ENCODE measurements at regions not wholly inside any gene's neighbourhood (a gene's known extent, or its start where the extent isn't known, plus 50 kb on each side); places are given as distances from the start of the nearest gene placed in this dataset.

GRCh38 chr1:209480345-209480744, 103.2 kb upstream of the CAMK1G start:
- Histone ChIP-seq H3K4me2 (ENCODE audit: low read depth, low read length) (no peak overlapping the region), H2AFZ (ENCODE audit: low read length) (no peak overlapping the region), H3K9ac (ENCODE audit: low read length) (no peak overlapping the region), H3K4me3 (ENCODE audit: low read length) (no peak overlapping the region), H3K79me2 (ENCODE audit: low read length) (no peaks in the 10 kb centered on the region), H4K20me1 (ENCODE audit: insufficient read depth, low read length) (no peaks in the 10 kb centered on the region), H3K9me2 (replicated peaks; ENCODE audit: insufficient read depth, low read length) (no peaks in the 10 kb centered on the region), H3K9me3 (replicated peaks; ENCODE audit: insufficient read depth, low read length) (no peaks in the 10 kb centered on the region), H3K27me3 (replicated peaks; ENCODE audit: insufficient read depth, low read length) (no peaks in the 10 kb centered on the region), H3K36me3 (replicated peaks; ENCODE audit: insufficient read depth, low read length) (no peaks in the 10 kb centered on the region), H3K27ac (ENCODE audit: low read length) (no peak overlapping the region), H3F3A (ENCODE audit: insufficient read depth, low read length) (no peaks in the 10 kb centered on the region), H3K4me1 (ENCODE audit: low read length) (no peaks in the 10 kb centered on the region)
- TF ChIP-seq EZH2phosphoT487 (IDR thresholded peaks at IDR 0.05; ENCODE audit: low read length) (no peak), EZH2 (optimal IDR thresholded peaks at IDR 0.05; ENCODE audit: low read depth, low read length) (no peak), CTCF (IDR thresholded peaks at IDR 0.05; ENCODE audit: low read length) (no peak)
- DNase-seq, result no peak

DNA sequence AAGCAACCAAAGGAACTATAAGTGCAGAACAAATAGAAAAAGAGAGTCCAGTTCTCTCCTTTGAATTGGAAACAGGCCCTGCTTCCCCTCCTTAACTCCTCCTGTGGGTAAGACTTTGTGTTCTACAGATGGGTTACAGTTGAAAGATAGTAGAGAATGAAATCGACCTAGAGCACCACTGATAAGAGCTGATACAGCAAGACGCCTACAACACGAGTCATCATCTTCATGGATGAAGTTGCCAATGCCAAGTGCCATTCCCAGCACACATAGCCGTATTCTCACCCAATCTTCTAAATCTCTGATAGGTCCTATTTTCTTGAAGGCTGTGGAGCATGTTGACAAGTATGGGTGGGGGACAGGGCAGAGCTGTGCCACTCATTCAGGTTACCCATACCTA, 99.8 kb upstream of the CAMK1G start:
- Histone ChIP-seq H3K27ac (ENCODE audit: low read length) (no peak overlapping the region), H3K4me1 (ENCODE audit: low read length) (no peaks in the 10 kb centered on the region), H3K36me3 (replicated peaks; ENCODE audit: insufficient read depth, low read length) (no peaks in the 10 kb centered on the region), H3K4me2 (ENCODE audit: low read depth, low read length) (no peak overlapping the region), H2AFZ (ENCODE audit: low read length) (no peak overlapping the region), H3K79me2 (ENCODE audit: low read length) (no peaks in the 10 kb centered on the region), H3K4me3 (ENCODE audit: low read length) (no peak overlapping the region), H3K9me2 (replicated peaks; ENCODE audit: insufficient read depth, low read length) (no peaks in the 10 kb centered on the region), H4K20me1 (ENCODE audit: insufficient read depth, low read length) (no peaks in the 10 kb centered on the region), H3K27me3 (replicated peaks; ENCODE audit: insufficient read depth, low read length) (no peaks in the 10 kb centered on the region), H3K9me3 (replicated peaks; ENCODE audit: insufficient read depth, low read length) (no peaks in the 10 kb centered on the region), H3F3A (ENCODE audit: insufficient read depth, low read length) (no peaks in the 10 kb centered on the region), H3K9ac (ENCODE audit: low read length) (no peak overlapping the region)
- DNase-seq, result no peak
- TF ChIP-seq EZH2phosphoT487 (IDR thresholded peaks at IDR 0.05; ENCODE audit: low read length), result no peak
- no peak for TF ChIP-seq CTCF (IDR thresholded peaks at IDR 0.05; ENCODE audit: low read length)
- TF ChIP-seq EZH2 (optimal IDR thresholded peaks at IDR 0.05; ENCODE audit: low read depth, low read length), result no peak

DNA sequence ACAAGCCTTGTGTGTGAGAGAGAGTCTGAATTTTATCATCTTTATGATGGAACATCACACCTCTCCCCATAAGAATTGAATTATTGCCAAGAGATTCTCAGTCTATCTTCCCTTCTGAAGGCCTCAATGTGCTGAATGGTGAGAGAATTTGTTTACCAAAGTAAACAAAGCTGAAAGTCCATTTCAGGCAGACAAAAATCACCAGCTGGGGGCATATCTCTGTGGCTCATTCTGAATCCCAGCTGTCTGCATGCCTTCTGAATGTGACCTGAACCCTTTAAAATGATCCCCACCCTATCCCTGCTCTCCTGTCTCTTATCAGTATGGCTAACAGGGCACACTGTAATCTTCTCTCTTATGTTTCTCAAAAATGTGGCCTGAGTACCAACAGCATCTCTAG, 99.1 kb upstream of the CAMK1G start:
- Histone ChIP-seq H3K9ac (ENCODE audit: low read length) (no peak overlapping the region), H3K4me1 (ENCODE audit: low read length) (no peaks in the 10 kb centered on the region), H3F3A (ENCODE audit: insufficient read depth, low read length) (no peaks in the 10 kb centered on the region), H3K4me3 (ENCODE audit: low read length) (no peak overlapping the region), H3K36me3 (replicated peaks; ENCODE audit: insufficient read depth, low read length) (no peaks in the 10 kb centered on the region), H4K20me1 (ENCODE audit: insufficient read depth, low read length) (no peaks in the 10 kb centered on the region), H3K27me3 (replicated peaks; ENCODE audit: insufficient read depth, low read length) (no peaks in the 10 kb centered on the region), H3K27ac (ENCODE audit: low read length) (no peak overlapping the region), H2AFZ (ENCODE audit: low read length) (no peak overlapping the region), H3K4me2 (ENCODE audit: low read depth, low read length) (no peak overlapping the region), H3K9me3 (replicated peaks; ENCODE audit: insufficient read depth, low read length) (no peaks in the 10 kb centered on the region), H3K79me2 (ENCODE audit: low read length) (no peaks in the 10 kb centered on the region), H3K9me2 (replicated peaks; ENCODE audit: insufficient read depth, low read length) (no peaks in the 10 kb centered on the region)
- no peak for DNase-seq
- TF ChIP-seq CTCF (IDR thresholded peaks at IDR 0.05; ENCODE audit: low read length) (no peak), EZH2 (optimal IDR thresholded peaks at IDR 0.05; ENCODE audit: low read depth, low read length) (no peak), EZH2phosphoT487 (IDR thresholded peaks at IDR 0.05; ENCODE audit: low read length) (no peak)

Measured in MM.1S (cell line).